ENCODE measurements at regions not wholly inside any gene's neighbourhood (a gene's known extent, or its start where the extent isn't known, plus 50 kb on each side); places are given as distances from the start of the nearest gene placed in this dataset.

GRCh38 chr3:3666664-3667063 is 132.6 kb upstream of the LRRN1 start:
- Histone ChIP-seq H3K4me3 (no peak overlapping the region), H3K27ac (no peak overlapping the region), H3K9me3 (no peaks in the 10 kb centered on the region), H3K36me3 (no peaks in the 10 kb centered on the region), H3K4me1 (no peaks in the 10 kb centered on the region), H3K27me3 (no peaks in the 10 kb centered on the region)
- no peak for TF ChIP-seq CTCF (IDR thresholded peaks at IDR 0.05)
- DNase-seq (ENCODE audit: low spot score in 2 of 2), result no peak
- intact Hi-C loops (cut with DNase I), result no loop called here

GRCh38 chr3:3665961-3666640 is 133.1 kb upstream of the LRRN1 start:
- no peak overlapping the region for H3K27ac ChIP-seq
- intact Hi-C loops (cut with DNase I), result no loop called here
- no peaks in the 10 kb centered on the region for H3K4me1 ChIP-seq
- H3K36me3 ChIP-seq, result no peaks in the 10 kb centered on the region
- H3K9me3 ChIP-seq, result no peaks in the 10 kb centered on the region
- no peaks in the 10 kb centered on the region for H3K27me3 ChIP-seq
- TF ChIP-seq CTCF (IDR thresholded peaks at IDR 0.05), result no peak
- no peak for DNase-seq (ENCODE audit: low spot score in 2 of 2)
- no peak overlapping the region for H3K4me3 ChIP-seq

GRCh38 chr3:3665546-3665945 is 133.7 kb upstream of the LRRN1 start:
- Histone ChIP-seq H3K36me3 (no peaks in the 10 kb centered on the region), H3K4me1 (no peaks in the 10 kb centered on the region), H3K27ac (no peak overlapping the region), H3K4me3 (no peak overlapping the region), H3K27me3 (no peaks in the 10 kb centered on the region), H3K9me3 (no peaks in the 10 kb centered on the region)
- no peak for TF ChIP-seq CTCF (IDR thresholded peaks at IDR 0.05)
- intact Hi-C loops (cut with DNase I), result no loop called here
- no peak for DNase-seq (ENCODE audit: low spot score in 2 of 2)

GRCh38 chr3:3664935-3665334 is 134.3 kb upstream of the LRRN1 start:
- TF ChIP-seq CTCF (IDR thresholded peaks at IDR 0.05), result no peak
- intact Hi-C loops (cut with DNase I), result no loop called here
- Histone ChIP-seq H3K27me3 (no peaks in the 10 kb centered on the region), H3K4me1 (no peaks in the 10 kb centered on the region), H3K36me3 (no peaks in the 10 kb centered on the region), H3K4me3 (no peak overlapping the region), H3K27ac (no peak overlapping the region), H3K9me3 (no peaks in the 10 kb centered on the region)
- no peak for DNase-seq (ENCODE audit: low spot score in 2 of 2)

- Histone ChIP-seq H3K4me1 (no peaks in the 10 kb centered on the region), H3K27me3 (no peaks in the 10 kb centered on the region), H3K36me3 (no peaks in the 10 kb centered on the region), H3K9me3 (no peaks in the 10 kb centered on the region), H3K4me3 (no peak overlapping the region), H3K27ac (no peak overlapping the region)
- no peak for DNase-seq (ENCODE audit: low spot score in 2 of 2)
- no peak for TF ChIP-seq CTCF (IDR thresholded peaks at IDR 0.05)
- intact Hi-C loops (cut with DNase I), result no loop called here
Observed at GRCh38 chr3:3662610-3663009, 136.6 kb upstream of the LRRN1 start.

GRCh38 chr3:3654916-3655315 is 144.3 kb upstream of the LRRN1 start:
- no peak for TF ChIP-seq CTCF (IDR thresholded peaks at IDR 0.05)
- Histone ChIP-seq H3K4me3 (no peak overlapping the region), H3K27me3 (no peaks in the 10 kb centered on the region), H3K36me3 (no peaks in the 10 kb centered on the region), H3K9me3 (no peaks in the 10 kb centered on the region), H3K27ac (no peak overlapping the region), H3K4me1 (no peaks in the 10 kb centered on the region)
- intact Hi-C loops (cut with DNase I), result no loop called here
- DNase-seq (ENCODE audit: low spot score in 2 of 2), result no peak
